B cell (primary cell): ENCODE measurements at regions not wholly inside any gene's neighbourhood (a gene's known extent, or its start where the extent isn't known, plus 50 kb on each side); places are given as distances from the start of the nearest gene placed in this dataset.

Source experiments
- ATAC-seq: fragments of 200-7000 bp; cut with Tn5 transposase; one replicate; pipeline ENCODE4 v1.10.0; 2021; ENCODE audit warnings: low read depth, mild to moderate bottlenecking, moderate number of reproducible peaks, moderate library complexity
- CTCF ChIA-PET: fragments of 350-600 bp; sonication (Branson Sonifier 250); formaldehyde crosslinking; loops from one replicate; lab custom pipeline; 2021; ENCODE audit warnings: antibody characterized with exemption, inconsistent platforms; lab: Charles Lee
- POLR2A ChIA-PET: fragments of 350-600 bp; sonication (Branson Sonifier 250); formaldehyde crosslinking; loops from one replicate; lab custom pipeline; 2021; ENCODE audit warnings: antibody characterized with exemption; lab: Charles Lee
- DNase-seq: peaks from one replicate; pipeline ENCODE4 v3.0.0; 2013
- H2AFZ ChIP-seq: 2 replicates; pipeline ENCODE4 v1.6.1; 2012; ENCODE audit warnings: mild to moderate bottlenecking, low read depth, low read length; ENCODE audit not compliant: insufficient read depth, poor library complexity, severe bottlenecking
- H3K27ac ChIP-seq, 2 donors: 1 replicate in 1 of 2; 2 replicates in 1 of 2; pipeline ENCODE4 v1.5.1; 2012 to 2013; ENCODE audit warnings: low read length in 2 of 2, mild to moderate bottlenecking in 2 of 2, moderate library complexity in 1 of 2
- H3K27me3 ChIP-seq, 4 experiments: fragments of 200-600 bp in 1 of 4; sonication (generic) in 1 of 4; replicated peaks in 1 of 4; 1 replicate in 2 of 4; 2 replicates in 2 of 4; pipeline versions ENCODE4 v1.6.1 to v1.7.0; 2013 to 2016; ENCODE audit warnings: low read length in 3 of 4, mild to moderate bottlenecking in 2 of 4, mixed read lengths in 1 of 4, moderate library complexity in 1 of 4; ENCODE audit not compliant: insufficient read depth in 4 of 4, control insufficient read depth in 3 of 4; ENCODE audit errors: control extremely low read depth in 1 of 4
- H3K36me3 ChIP-seq, 2 experiments: replicated peaks in 1 of 2; 1 replicate in 1 of 2; 2 replicates in 1 of 2; pipeline versions ENCODE4 v1.6.1 to v1.7.1; 2013; ENCODE audit warnings: low read length in 1 of 2; ENCODE audit not compliant: insufficient read depth in 2 of 2, control insufficient read depth in 1 of 2; ENCODE audit errors: control extremely low read depth in 1 of 2, extremely low read depth in 1 of 2
- H3K4me1 ChIP-seq, 2 donors: fragments of 200-600 bp in 1 of 2; sonication (generic) in 1 of 2; 1 replicate in 1 of 2; 2 replicates in 1 of 2; pipeline versions ENCODE4 v1.5.1 to v1.6.1; 2013 to 2017; ENCODE audit warnings: low read length in 2 of 2; ENCODE audit not compliant: control insufficient read depth in 2 of 2, insufficient read depth in 2 of 2
- H3K4me2 ChIP-seq: replicated peaks from 2 replicates; pipeline ENCODE3; 2012; ENCODE audit warnings: mild to moderate bottlenecking, low read depth, low read length; ENCODE audit not compliant: poor library complexity, severe bottlenecking
- H3K4me3 ChIP-seq, 5 experiments: fragments of 200-600 bp in 1 of 5; sonication (generic) in 1 of 5; 1 replicate in 3 of 5; 2 replicates in 2 of 5; pipeline versions ENCODE4 v1.5.1 to v1.7.0; 2011 to 2016; ENCODE audit warnings: low read length in 4 of 5, mild to moderate bottlenecking in 4 of 5, low read depth in 2 of 5, control low read depth in 1 of 5, moderate library complexity in 1 of 5; ENCODE audit not compliant: insufficient read depth in 1 of 5; ENCODE audit errors: control extremely low read depth in 1 of 5, extremely low read depth in 1 of 5
- H3K79me2 ChIP-seq: fragments of 200-600 bp; sonication (generic); one replicate; pipeline ENCODE4 v1.6.0; 2016; ENCODE audit warnings: low read length; ENCODE audit not compliant: control insufficient read depth, insufficient read depth
- H3K9ac ChIP-seq: fragments of 200-600 bp; sonication (generic); 2 replicates; pipeline ENCODE4 v1.6.1; 2017; ENCODE audit warnings: mild to moderate bottlenecking, low read length, moderate library complexity
- H3K9me3 ChIP-seq, 3 donors: one replicate each; pipeline versions ENCODE4 v1.6.1 to v1.7.1; 2013; ENCODE audit warnings: low read length in 2 of 3; ENCODE audit not compliant: control insufficient read depth in 2 of 3, insufficient read depth in 1 of 3; ENCODE audit errors: control extremely low read depth in 1 of 3
- H4K20me1 ChIP-seq: 2 replicates; pipeline ENCODE4 v1.6.0; 2012; ENCODE audit warnings: mild to moderate bottlenecking, low read length; ENCODE audit not compliant: insufficient read depth, control insufficient read depth, poor library complexity, severe bottlenecking
- H3K27ac Mint-ChIP-seq: one replicate; pipeline ENCODE4 v1.8.0; 2021; ENCODE audit warnings: mixed read lengths
- H3K27me3 Mint-ChIP-seq: one replicate; pipeline ENCODE4 v1.8.0; 2021; ENCODE audit warnings: mixed read lengths
- H3K4me1 Mint-ChIP-seq: one replicate; pipeline ENCODE4 v1.8.0; 2021; ENCODE audit warnings: mixed read lengths
- H3K4me3 Mint-ChIP-seq: one replicate; pipeline ENCODE4 v1.8.0; 2021; ENCODE audit warnings: mixed read lengths
- H3K9me3 Mint-ChIP-seq: one replicate; pipeline ENCODE4 v1.8.0; 2022; ENCODE audit warnings: mixed read lengths; ENCODE audit not compliant: insufficient read depth
- EZH2 ChIP-seq: IDR thresholded peaks from 2 replicates; pipeline ENCODE4 v1.6.1; 2012; ENCODE audit warnings: borderline replicate concordance, low read depth, mild to moderate bottlenecking, moderate library complexity, low read length; ENCODE audit not compliant: insufficient read depth, poor library complexity, severe bottlenecking
- WGBS: methylation state at CpG from one replicate; pipeline ENCODE4 v1.1.5; 2013; ENCODE audit warnings: missing lambda C conversion rate; ENCODE audit not compliant: insufficient coverage; 5-methylcytosine and 5-hydroxymethylcytosine counted together
- intact Hi-C: fragments of 100-400 bp; cut with micrococcal nuclease; formaldehyde crosslinking; loops from one replicate; pipeline ENCODE4 v1.10.0; 2022
- TF ChIP-seq, protein P1 (sequence below): fragments of 200-600 bp; IDR thresholded peaks from one replicate; pipeline ENCODE4 v1.8.0; 2022; ENCODE audit warnings: antibody characterized with exemption, mild to moderate bottlenecking

DNA sequence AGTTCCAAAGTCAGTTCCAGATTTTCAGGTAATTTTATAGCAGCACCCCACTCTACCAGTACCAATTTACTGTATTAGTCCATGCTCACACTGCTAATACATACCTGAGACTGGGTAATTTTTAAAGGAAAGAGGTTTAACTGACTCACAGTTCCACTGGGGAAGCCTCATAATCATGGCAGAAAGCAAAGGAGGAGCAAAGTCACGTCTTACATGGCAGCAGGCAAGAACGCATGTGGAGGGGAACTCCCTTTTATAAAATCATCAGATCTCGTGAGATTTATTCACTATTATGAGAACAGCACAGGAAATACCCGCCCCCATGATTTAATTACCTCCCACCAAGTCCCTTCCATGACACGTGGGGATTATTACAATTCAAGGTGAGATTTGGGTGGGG lies 142.4 kb downstream of the AHR start:
- Mint-ChIP-seq H3K4me1 (no peaks in the 10 kb centered on the region), H3K27ac (no peak overlapping the region), H3K27me3 (no peaks in the 10 kb centered on the region), H3K4me3 (no peak overlapping the region), H3K9me3 (no peaks in the 10 kb centered on the region)
- no peaks in the 10 kb centered on the region for H4K20me1 ChIP-seq
- no peak overlapping the region for H3K4me2 ChIP-seq
- no peak overlapping the region for H3K4me3 ChIP-seq
- no peaks in the 10 kb centered on the region for H3K4me1 ChIP-seq
- H3K9ac ChIP-seq: no peak overlapping the region
- WGBS: 72% methylated on average over 2 of the region's 5 CpGs
- ChIA-PET POLR2A (no interaction called here), CTCF (no interaction called here)
- H3K36me3 ChIP-seq: no peaks in the 10 kb centered on the region
- peaks cover 0 to 4% (median 0%) of the 10 kb centered on the region in 3 donors for H3K9me3 ChIP-seq
- H2AFZ ChIP-seq: no peak overlapping the region
- no peak for ATAC-seq
- H3K79me2 ChIP-seq: no peaks in the 10 kb centered on the region
- no peak overlapping the region for H3K27ac ChIP-seq
- DNase-seq: no peak
- no peaks in the 10 kb centered on the region for H3K27me3 ChIP-seq
- TF ChIP-seq, protein P1, sequence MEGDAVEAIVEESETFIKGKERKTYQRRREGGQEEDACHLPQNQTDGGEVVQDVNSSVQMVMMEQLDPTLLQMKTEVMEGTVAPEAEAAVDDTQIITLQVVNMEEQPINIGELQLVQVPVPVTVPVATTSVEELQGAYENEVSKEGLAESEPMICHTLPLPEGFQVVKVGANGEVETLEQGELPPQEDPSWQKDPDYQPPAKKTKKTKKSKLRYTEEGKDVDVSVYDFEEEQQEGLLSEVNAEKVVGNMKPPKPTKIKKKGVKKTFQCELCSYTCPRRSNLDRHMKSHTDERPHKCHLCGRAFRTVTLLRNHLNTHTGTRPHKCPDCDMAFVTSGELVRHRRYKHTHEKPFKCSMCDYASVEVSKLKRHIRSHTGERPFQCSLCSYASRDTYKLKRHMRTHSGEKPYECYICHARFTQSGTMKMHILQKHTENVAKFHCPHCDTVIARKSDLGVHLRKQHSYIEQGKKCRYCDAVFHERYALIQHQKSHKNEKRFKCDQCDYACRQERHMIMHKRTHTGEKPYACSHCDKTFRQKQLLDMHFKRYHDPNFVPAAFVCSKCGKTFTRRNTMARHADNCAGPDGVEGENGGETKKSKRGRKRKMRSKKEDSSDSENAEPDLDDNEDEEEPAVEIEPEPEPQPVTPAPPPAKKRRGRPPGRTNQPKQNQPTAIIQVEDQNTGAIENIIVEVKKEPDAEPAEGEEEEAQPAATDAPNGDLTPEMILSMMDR: no peak
- intact Hi-C loops: no loop called here

DNA sequence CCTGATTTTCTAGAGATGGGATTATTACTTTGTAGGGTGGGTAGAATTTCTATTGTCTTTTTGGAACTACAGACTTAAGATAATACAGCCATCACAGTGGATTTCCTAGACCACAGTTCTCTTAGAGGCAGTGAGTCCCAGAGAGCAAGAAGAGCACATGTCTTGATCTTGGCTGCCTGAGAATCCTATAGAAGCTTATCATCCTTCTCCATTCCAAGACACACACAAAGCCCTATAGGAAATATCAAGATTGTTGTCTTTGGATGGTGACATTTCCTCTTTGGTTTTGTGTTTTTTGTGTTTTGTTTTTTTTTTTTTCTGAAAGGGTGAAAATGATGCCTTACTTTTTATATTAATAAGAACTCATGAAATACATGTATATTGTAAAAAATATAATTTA lies 143.1 kb downstream of the AHR start:
- H3K4me2 ChIP-seq: no peak overlapping the region
- H3K9me3 ChIP-seq: peaks cover 0 to 4% (median 0%) of the 10 kb centered on the region in 3 donors
- no peak overlapping the region for H3K4me3 ChIP-seq
- H3K9me3 Mint-ChIP-seq: no peaks in the 10 kb centered on the region
- no peaks in the 10 kb centered on the region for H3K4me1 ChIP-seq
- no peak overlapping the region for H3K4me3 Mint-ChIP-seq
- H3K27me3 Mint-ChIP-seq: no peaks in the 10 kb centered on the region
- ChIA-PET POLR2A (no interaction called here), CTCF (interaction anchor here (0.7 kb wide), 1 partner anchor 443 kb away, joined by 4 read pairs; no protein-coding TSS in a partner anchor)
- no peaks in the 10 kb centered on the region for H3K27me3 ChIP-seq
- no peak overlapping the region for H3K9ac ChIP-seq
- H4K20me1 ChIP-seq: no peaks in the 10 kb centered on the region
- no peaks in the 10 kb centered on the region for H3K4me1 Mint-ChIP-seq
- H2AFZ ChIP-seq: no peak overlapping the region
- H3K27ac Mint-ChIP-seq: no peak overlapping the region
- H3K27ac ChIP-seq: no peak overlapping the region
- ATAC-seq (no peak), DNase-seq (no peak)
- intact Hi-C loops: no loop called here
- no peaks in the 10 kb centered on the region for H3K36me3 ChIP-seq
- no peaks in the 10 kb centered on the region for H3K79me2 ChIP-seq
- TF ChIP-seq, protein P1: no peak
- no peak for TF ChIP-seq EZH2
